ENCODE measurements at regions not wholly inside any gene's neighbourhood (a gene's known extent, or its start where the extent isn't known, plus 50 kb on each side); places are given as distances from the start of the nearest gene placed in this dataset.
"Not testable (repeated sequence)": the region's sequence is repeated elsewhere in the genome, so short reads cannot be mapped to it uniquely, and the experiment has no call there.

- TF ChIP-seq, protein P1, sequence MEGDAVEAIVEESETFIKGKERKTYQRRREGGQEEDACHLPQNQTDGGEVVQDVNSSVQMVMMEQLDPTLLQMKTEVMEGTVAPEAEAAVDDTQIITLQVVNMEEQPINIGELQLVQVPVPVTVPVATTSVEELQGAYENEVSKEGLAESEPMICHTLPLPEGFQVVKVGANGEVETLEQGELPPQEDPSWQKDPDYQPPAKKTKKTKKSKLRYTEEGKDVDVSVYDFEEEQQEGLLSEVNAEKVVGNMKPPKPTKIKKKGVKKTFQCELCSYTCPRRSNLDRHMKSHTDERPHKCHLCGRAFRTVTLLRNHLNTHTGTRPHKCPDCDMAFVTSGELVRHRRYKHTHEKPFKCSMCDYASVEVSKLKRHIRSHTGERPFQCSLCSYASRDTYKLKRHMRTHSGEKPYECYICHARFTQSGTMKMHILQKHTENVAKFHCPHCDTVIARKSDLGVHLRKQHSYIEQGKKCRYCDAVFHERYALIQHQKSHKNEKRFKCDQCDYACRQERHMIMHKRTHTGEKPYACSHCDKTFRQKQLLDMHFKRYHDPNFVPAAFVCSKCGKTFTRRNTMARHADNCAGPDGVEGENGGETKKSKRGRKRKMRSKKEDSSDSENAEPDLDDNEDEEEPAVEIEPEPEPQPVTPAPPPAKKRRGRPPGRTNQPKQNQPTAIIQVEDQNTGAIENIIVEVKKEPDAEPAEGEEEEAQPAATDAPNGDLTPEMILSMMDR (conservative IDR thresholded peaks at IDR 0.05; ENCODE audit: low read length): not testable (repeated sequence)
- not testable (repeated sequence) for TF ChIP-seq EZH2phosphoT487 (IDR thresholded peaks at IDR 0.05; ENCODE audit: borderline replicate concordance)
Measured at GRCh38 chr2:89826741-89827140, 1135.3 kb downstream of the RPIA start.
